HEK293 (cell line): ENCODE measurements at regions not wholly inside any gene's neighbourhood (a gene's known extent, or its start where the extent isn't known, plus 50 kb on each side); places are given as distances from the start of the nearest gene placed in this dataset.

Source experiments
- CTCF ChIA-PET: fragments of 350-600 bp; formaldehyde crosslinking; extraction: SDS; loops from one replicate; lab custom pipeline; 2021; ENCODE audit warnings: antibody characterized with exemption; lab: Yijun Ruan, JAX
- POLR2A ChIA-PET: fragments of 300-600 bp; formaldehyde crosslinking; extraction: SDS; loops from one replicate; lab custom pipeline; 2020; ENCODE audit warnings: antibody characterized with exemption, inconsistent platforms; lab: Yijun Ruan, JAX
- H3K27ac ChIP-seq: fragments of 200-500 bp; sonication (Bioruptor generic); 2 replicates; pipeline ENCODE4 v1.5.1; 2014; ENCODE audit warnings: low read depth, low read length, control low read depth, inconsistent platforms; ENCODE audit errors: extremely low read depth
- H3K36me3 ChIP-seq, 2 experiments: fragments of 200-500 bp in 1 of 2; sonication (Bioruptor generic) in 1 of 2; 1 replicate in 1 of 2; 2 replicates in 1 of 2; pipeline ENCODE4 v1.5.1; 2014 to 2017; ENCODE audit warnings: inconsistent platforms in 2 of 2, low read length in 2 of 2; ENCODE audit not compliant: control insufficient read depth in 2 of 2, insufficient read depth in 1 of 2
- H3K4me1 ChIP-seq: fragments of 200-500 bp; sonication (Bioruptor generic); 2 replicates; pipeline ENCODE4 v1.5.1; 2014; ENCODE audit warnings: mild to moderate bottlenecking, low read length, inconsistent platforms; ENCODE audit not compliant: control insufficient read depth, insufficient read depth
- H3K4me3 ChIP-seq: 2 replicates; pipeline ENCODE4 v1.5.1; 2011; ENCODE audit warnings: low read depth, mild to moderate bottlenecking, control low read depth, low read length, moderate library complexity
- H3K9me3 ChIP-seq: fragments of 200-500 bp; sonication (Bioruptor generic); 2 replicates; pipeline ENCODE4 v1.5.1; 2014; ENCODE audit warnings: low read depth, low read length, inconsistent platforms; ENCODE audit not compliant: control insufficient read depth, insufficient read depth
- GLIS1 ChIP-seq: fragments of 450-650 bp; formaldehyde crosslinking; IDR thresholded peaks from 2 replicates; pipeline ENCODE4 v1.5.1; 2016; ENCODE audit warnings: missing biosample characterization, missing genetic modification characterization
- HIC1 ChIP-seq: fragments of 450-650 bp; formaldehyde crosslinking; IDR thresholded peaks from 2 replicates; pipeline ENCODE4 v1.5.1; 2016; ENCODE audit warnings: missing biosample characterization, missing genetic modification characterization
- HOXA7 ChIP-seq: sonication (generic); formaldehyde crosslinking; IDR thresholded peaks from 2 replicates; pipeline ENCODE4 v1.8.1; 2022; ENCODE audit warnings: missing genetic modification reagents, borderline replicate concordance
- KLF16 ChIP-seq: fragments of 450-650 bp; formaldehyde crosslinking; IDR thresholded peaks from 2 replicates; pipeline ENCODE4 v1.5.1; 2017; ENCODE audit warnings: missing biosample characterization, missing genetic modification characterization
- PRDM6 ChIP-seq: fragments of 450-650 bp; formaldehyde crosslinking; IDR thresholded peaks from 2 replicates; pipeline ENCODE4 v1.5.1; 2017; ENCODE audit warnings: missing biosample characterization, missing genetic modification characterization
- TSHZ1 ChIP-seq: fragments of 450-650 bp; formaldehyde crosslinking; IDR thresholded peaks from 2 replicates; pipeline ENCODE4 v1.5.1; 2016; ENCODE audit warnings: missing biosample characterization, missing genetic modification characterization, borderline replicate concordance
- ZBTB20 ChIP-seq: fragments of 450-650 bp; formaldehyde crosslinking; IDR thresholded peaks from 2 replicates; pipeline ENCODE4 v1.5.1; 2016; ENCODE audit warnings: missing biosample characterization, missing genetic modification characterization
- ZBTB21 ChIP-seq: fragments of 450-650 bp; formaldehyde crosslinking; IDR thresholded peaks from 2 replicates; pipeline ENCODE4 v1.5.1; 2017; ENCODE audit warnings: missing biosample characterization, missing genetic modification characterization
- ZBTB48 ChIP-seq: fragments of 450-650 bp; formaldehyde crosslinking; IDR thresholded peaks from 2 replicates; pipeline ENCODE4 v1.5.1; 2016; ENCODE audit warnings: missing biosample characterization, missing genetic modification characterization
- ZBTB49 ChIP-seq: fragments of 450-650 bp; formaldehyde crosslinking; IDR thresholded peaks from 2 replicates; pipeline ENCODE4 v1.5.1; 2016; ENCODE audit warnings: missing biosample characterization, missing genetic modification characterization, low read depth
- ZFHX2 ChIP-seq: fragments of 450-650 bp; formaldehyde crosslinking; conservative IDR thresholded peaks from 2 replicates; pipeline ENCODE4 v1.5.1; 2016; ENCODE audit warnings: missing biosample characterization, missing genetic modification characterization
- ZFP3 ChIP-seq: fragments of 450-650 bp; formaldehyde crosslinking; IDR thresholded peaks from 2 replicates; pipeline ENCODE4 v1.5.1; 2016; ENCODE audit warnings: low read depth, missing biosample characterization, missing genetic modification characterization
- ZIC2 ChIP-seq: fragments of 450-650 bp; formaldehyde crosslinking; IDR thresholded peaks from 2 replicates; pipeline ENCODE4 v1.5.1; 2016; ENCODE audit warnings: missing biosample characterization, missing genetic modification characterization
- ZNF354C ChIP-seq: fragments of 450-650 bp; formaldehyde crosslinking; IDR thresholded peaks from 2 replicates; pipeline ENCODE4 v1.5.1; 2016; ENCODE audit warnings: missing biosample characterization, missing genetic modification characterization, low read depth, borderline replicate concordance
- ZNF549 ChIP-seq: fragments of 450-650 bp; IDR thresholded peaks from 2 replicates; pipeline ENCODE4 v1.5.1; 2018; ENCODE audit warnings: missing biosample characterization, missing genetic modification characterization, mild to moderate bottlenecking, inconsistent platforms, moderate library complexity
- ZNF561 ChIP-seq: fragments of 450-650 bp; IDR thresholded peaks from 2 replicates; pipeline ENCODE4 v1.5.1; 2018; ENCODE audit warnings: missing biosample characterization, missing genetic modification characterization, borderline replicate concordance
- ZNF610 ChIP-seq: fragments of 450-650 bp; formaldehyde crosslinking; IDR thresholded peaks from 2 replicates; pipeline ENCODE4 v1.5.1; 2016; ENCODE audit warnings: missing biosample characterization, missing genetic modification characterization, borderline replicate concordance
- ZNF692 ChIP-seq: fragments of 450-650 bp; formaldehyde crosslinking; IDR thresholded peaks from 2 replicates; pipeline ENCODE4 v1.5.1; 2016; ENCODE audit warnings: missing biosample characterization, missing genetic modification characterization
- ZNF747 ChIP-seq: fragments of 450-650 bp; formaldehyde crosslinking; IDR thresholded peaks from 2 replicates; pipeline ENCODE4 v1.5.1; 2016; ENCODE audit warnings: missing biosample characterization, missing genetic modification characterization
- ZSCAN16 ChIP-seq: fragments of 450-650 bp; formaldehyde crosslinking; IDR thresholded peaks from 2 replicates; pipeline ENCODE4 v1.5.1; 2016; ENCODE audit warnings: missing biosample characterization, missing genetic modification characterization

- CTCF ChIA-PET = no interaction called here
- Histone ChIP-seq H3K4me3 (no peak overlapping the region), H3K4me1 (no peaks in the 10 kb centered on the region), H3K27ac (no peak overlapping the region), H3K9me3 (no peaks in the 10 kb centered on the region), H3K36me3 (no peaks in the 10 kb centered on the region)
- TF ChIP-seq ZNF747 (tag by site-specific recombination) = no peak
- no peak for TF ChIP-seq ZNF692
- no peak for TF ChIP-seq ZBTB49
- no peak for TF ChIP-seq ZFP3 (tag by site-specific recombination)
- no peak for TF ChIP-seq PRDM6 (tag by site-specific recombination)
- POLR2A ChIA-PET = no interaction called here
These were observed 609.0 kb downstream of the KCNJ18 start for GRCh38 chr17:22301353-22301745.

- H3K4me3 ChIP-seq = no peak overlapping the region
- ChIA-PET CTCF (no interaction called here), POLR2A (no interaction called here)
- no peak for TF ChIP-seq ZNF561 (tag by site-specific recombination)
- no peak for TF ChIP-seq ZNF610 (tag by site-specific recombination)
- no peak for TF ChIP-seq KLF16
- TF ChIP-seq ZIC2 (tag by site-specific recombination) = no peak
- TF ChIP-seq ZSCAN16 (tag by site-specific recombination) = no peak
- no peak for TF ChIP-seq HOXA7 (CRISPR knock-in tag)
- no peak for TF ChIP-seq ZNF549 (tag by site-specific recombination)
- no peak for TF ChIP-seq ZBTB48
- TF ChIP-seq ZFP3 (tag by site-specific recombination) = no peak
- TF ChIP-seq ZNF354C (tag by site-specific recombination) = no peak
- TF ChIP-seq ZBTB20 = no peak
- H3K4me1 ChIP-seq = no peaks in the 10 kb centered on the region
- no peaks in the 10 kb centered on the region for H3K9me3 ChIP-seq
- no peak overlapping the region for H3K27ac ChIP-seq
- H3K36me3 ChIP-seq = no peaks in the 10 kb centered on the region
These were observed 610.8 kb downstream of the KCNJ18 start for GRCh38 chr17:22303096-22303495.

- Histone ChIP-seq H3K9me3 (no peaks in the 10 kb centered on the region), H3K4me3 (no peak overlapping the region), H3K27ac (no peak overlapping the region), H3K36me3 (no peaks in the 10 kb centered on the region), H3K4me1 (no peaks in the 10 kb centered on the region)
- CTCF ChIA-PET = no interaction called here
- POLR2A ChIA-PET = no interaction called here
- TF ChIP-seq ZFHX2 (tag by site-specific recombination) = no peak
- TF ChIP-seq GLIS1 (tag by site-specific recombination) = no peak
- TF ChIP-seq HIC1 (tag by site-specific recombination) = no peak
- no peak for TF ChIP-seq ZBTB21 (tag by site-specific recombination)
- no peak for TF ChIP-seq TSHZ1 (tag by site-specific recombination)
These were observed 611.5 kb downstream of the KCNJ18 start for GRCh38 chr17:22303865-22304264.
